Activated CD8-positive, alpha-beta memory T cell treated with anti-CD3 and anti-CD28 coated beads for 36 hours (primary cell): ENCODE measurements at regions not wholly inside any gene's neighbourhood (a gene's known extent, or its start where the extent isn't known, plus 50 kb on each side); places are given as distances from the start of the nearest gene placed in this dataset.
"Not testable (repeated sequence)": the region's sequence is repeated elsewhere in the genome, so short reads cannot be mapped to it uniquely, and the experiment has no call there.

Source experiments
- CTCF ChIA-PET: fragments of 350-600 bp; sonication (Branson Sonifier 250); formaldehyde crosslinking; loops from one replicate; lab custom pipeline; 2021; ENCODE audit warnings: antibody characterized with exemption; lab: Charles Lee
- POLR2A ChIA-PET: fragments of 350-600 bp; sonication (Branson Sonifier 250); formaldehyde crosslinking; loops from one replicate; lab custom pipeline; 2021; ENCODE audit warnings: antibody characterized with exemption; lab: Charles Lee

DNA sequence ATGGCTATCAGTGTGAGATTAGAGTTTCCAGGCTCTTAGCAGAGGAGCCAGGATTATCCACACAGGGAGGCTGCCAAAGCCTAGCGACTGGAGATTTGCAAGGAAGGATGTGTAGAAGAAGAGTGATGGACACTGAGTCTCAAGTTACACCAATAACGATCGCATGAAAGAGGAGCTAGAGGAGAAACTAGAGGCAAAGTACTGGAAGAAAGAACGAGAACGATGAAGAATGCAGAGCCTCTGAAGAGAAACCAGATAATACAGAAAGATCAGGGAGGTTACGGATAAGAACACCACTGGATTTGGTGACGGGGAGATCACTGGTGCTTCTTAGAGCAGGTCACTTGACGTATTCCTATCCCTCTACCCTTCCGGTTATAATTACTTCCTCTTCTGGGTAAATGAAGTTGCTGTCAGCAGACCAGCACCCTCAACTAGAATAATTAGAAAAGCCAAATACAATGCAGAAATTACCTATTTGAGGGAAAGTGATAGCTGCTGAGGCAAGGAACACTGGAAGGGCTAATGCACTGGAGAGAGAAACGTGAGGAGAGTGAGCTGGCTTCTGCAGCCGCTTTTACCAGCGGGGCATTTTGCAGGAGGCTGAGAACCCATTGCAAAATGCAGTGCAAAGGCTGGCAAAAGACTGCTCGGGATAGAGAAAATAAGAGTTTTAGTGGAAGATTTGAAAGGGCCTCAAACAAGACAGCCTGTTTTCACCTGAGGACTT lies 93.1 kb upstream of the HIF1A start:
- ChIA-PET CTCF (no interaction called here), POLR2A (interaction anchor here (0.5 to 0.6 kb wide), 2 partner anchors 58 to 63 kb away, joined by 3 to 5 read pairs; no protein-coding TSS in a partner anchor)

DNA sequence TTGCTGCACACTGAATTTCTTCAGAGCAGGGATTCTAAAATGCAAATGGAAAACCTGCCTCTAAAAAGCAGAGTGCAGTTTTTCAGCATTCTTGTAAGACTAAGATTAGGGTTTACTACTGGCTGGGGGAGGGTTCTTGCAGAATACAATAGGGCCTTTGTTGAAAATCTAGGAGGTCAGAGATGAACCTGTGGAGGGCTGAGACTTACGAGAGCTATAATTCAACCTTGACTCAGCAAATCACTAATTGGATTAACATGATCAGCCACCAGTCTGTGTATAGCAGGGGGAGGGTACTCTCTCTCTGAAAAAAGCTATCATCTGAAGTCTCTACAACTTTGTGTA lies 92.6 kb upstream of the HIF1A start:
- ChIA-PET POLR2A (no interaction called here), CTCF (no interaction called here)

DNA sequence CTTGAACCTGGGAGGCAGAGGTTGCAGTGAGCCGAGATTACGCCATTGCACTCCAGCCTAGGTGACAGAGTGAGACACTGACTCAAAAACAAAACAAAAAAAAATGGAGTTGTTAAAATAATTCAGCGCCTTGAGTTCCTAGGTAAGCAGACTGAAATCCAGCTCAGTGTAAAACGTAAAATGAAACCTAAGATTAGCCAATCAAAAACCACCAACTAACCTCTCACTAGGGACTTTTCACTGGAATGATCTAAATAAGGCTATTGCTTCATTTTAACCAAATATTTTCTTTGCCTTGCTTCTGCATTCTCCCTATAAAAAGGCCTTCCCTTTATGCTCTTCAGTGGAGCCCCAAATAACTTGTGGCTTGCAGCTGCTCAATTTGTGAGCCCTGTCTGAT lies 91.6 kb upstream of the HIF1A start:
- CTCF ChIA-PET = no interaction called here
- POLR2A ChIA-PET = no interaction called here

DNA sequence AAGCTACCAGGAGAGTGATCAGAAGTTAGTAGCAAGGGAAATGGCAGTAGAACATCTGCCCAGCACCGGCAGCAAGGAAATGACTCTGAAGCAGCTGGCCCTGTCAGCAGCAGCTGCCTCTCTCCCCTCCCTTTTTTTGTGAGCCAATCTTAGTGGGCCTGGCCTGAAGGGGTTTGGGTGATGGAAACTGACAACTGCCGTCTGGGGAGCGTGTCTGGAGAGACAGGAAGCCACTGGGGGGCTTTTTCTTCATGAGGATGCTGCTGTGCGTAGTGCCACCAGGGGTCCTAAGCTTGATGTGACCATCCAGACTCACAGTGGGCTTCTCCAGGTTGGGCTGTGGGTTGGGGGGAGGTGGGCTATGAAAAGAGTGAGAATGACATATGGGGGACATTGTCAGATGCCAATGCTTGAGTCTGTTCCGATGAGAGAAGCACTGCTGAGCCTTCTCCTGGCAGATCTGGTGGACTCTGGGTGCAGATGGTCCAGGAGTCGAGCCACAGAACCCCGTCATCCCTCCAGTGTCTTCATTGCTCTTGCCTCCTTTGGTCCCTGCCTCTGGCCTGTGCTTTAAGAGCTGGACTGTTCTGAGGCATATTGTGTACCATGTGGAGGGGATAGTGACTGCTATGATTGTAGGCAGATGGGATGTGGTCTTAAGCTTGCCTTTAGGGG lies 87.6 kb upstream of the HIF1A start:
- CTCF ChIA-PET = no interaction called here

DNA sequence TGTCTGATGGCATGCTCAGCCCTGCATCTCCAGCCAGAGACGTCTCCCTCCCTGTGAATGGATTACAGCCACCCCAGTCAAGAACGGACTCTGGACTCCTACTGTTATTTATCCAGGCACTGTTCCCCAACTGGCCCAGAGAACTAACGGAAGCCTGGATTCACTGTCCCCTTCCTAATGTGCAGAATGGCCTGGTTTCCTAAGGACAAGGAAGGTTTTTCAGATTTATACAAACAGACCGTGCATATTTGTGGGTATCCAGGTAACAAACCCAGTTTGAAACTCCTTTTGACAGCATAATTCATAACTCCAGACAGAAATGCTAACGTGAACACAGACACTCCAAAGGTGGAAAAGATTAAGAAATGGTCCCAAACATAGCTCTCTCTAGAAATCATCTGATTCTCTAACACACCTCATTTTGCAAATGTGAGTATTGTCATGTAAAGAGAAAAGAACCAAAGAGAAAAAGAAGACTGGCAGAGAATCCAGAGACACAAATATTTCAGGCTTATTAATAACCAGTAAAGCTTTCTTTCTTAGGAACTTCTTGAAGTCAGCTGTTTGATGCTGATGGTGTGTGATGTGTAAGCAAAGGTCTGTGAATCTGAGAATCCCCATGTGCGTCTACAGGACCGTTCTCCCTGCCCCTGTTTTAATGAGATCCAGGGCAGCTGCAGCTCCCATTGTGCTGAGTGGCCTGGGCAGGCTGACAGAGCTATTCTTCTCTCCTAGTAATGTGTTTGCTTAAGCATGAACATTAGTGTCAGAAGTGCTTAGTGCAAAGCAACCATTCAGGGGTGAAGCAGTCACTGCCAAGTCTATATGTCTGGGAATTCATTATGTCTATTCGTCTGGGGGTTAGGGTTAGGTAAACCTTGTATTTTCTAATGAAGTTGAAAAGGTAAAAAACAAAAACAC lies 86.8 kb upstream of the HIF1A start:
- POLR2A ChIA-PET = no interaction called here
- CTCF ChIA-PET = interaction anchor here (0.5 to 1.0 kb wide), 2 partner anchors 154 to 1051 kb away, joined by 3 to 4 read pairs; no protein-coding TSS in a partner anchor

More for the DNA sequence above, 87.6 kb upstream of the HIF1A start:
- POLR2A ChIA-PET = no interaction called here

DNA sequence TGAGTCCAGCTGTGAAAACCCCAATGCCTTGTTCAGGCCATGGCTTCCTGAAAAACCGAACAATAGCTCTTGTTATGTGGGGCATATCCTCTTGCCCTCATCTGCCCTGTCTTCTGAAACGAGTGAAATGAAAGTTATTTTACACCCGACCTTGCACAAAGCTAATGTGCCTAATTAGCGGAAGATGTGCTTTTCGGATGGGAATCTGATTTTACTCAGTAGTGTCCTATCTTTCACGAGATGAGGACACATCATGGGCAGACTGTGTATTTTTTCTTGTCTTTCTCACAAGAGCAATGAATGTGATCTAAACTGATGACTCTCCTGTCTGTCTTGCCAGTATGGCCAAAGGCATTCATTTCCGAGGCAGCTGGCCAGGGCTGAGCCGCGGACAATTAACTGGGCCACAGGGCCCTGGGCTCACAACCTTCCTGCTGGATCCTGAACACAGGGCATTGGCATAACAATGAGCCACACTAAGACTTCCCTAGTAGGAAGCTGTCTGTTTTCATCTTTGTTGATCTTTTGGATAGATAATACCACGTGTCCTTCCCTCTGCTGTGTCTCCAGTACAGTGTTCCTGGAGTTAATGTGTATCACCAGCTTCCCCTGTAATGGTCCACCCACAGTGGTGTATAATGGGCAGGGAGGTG lies 86.0 kb upstream of the HIF1A start:
- ChIA-PET CTCF (interaction anchor here (0.6 to 1.0 kb wide), 2 partner anchors 81 to 153 kb away, joined by 3 to 4 read pairs; no protein-coding TSS in a partner anchor), POLR2A (interaction anchor here (1.1 kb wide), 1 partner anchor 11 kb away, joined by 3 read pairs; no protein-coding TSS in a partner anchor)

DNA sequence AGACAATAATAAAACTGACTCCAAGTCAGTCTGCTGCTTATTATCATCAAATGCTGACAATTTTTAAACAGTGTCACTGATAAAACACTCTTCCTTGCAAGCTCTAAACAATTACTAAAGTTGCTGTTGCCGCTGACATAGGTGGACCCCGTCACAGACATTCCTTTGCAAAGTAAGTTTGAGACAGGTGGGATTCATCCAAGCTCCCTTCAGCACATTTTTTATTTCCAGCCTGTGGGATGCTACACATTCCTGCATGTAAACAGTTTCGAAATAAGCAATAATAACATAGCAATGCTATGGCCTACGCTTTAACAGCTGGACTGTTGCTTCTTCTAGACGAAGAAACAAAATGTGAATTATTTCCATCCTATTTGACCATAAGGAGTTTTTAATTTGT lies 85.4 kb upstream of the HIF1A start:
- ChIA-PET CTCF (interaction anchor here (0.6 kb wide), 1 partner anchor 81 kb away, joined by 4 read pairs; no protein-coding TSS in a partner anchor), POLR2A (interaction anchor here (1.1 kb wide), 1 partner anchor 11 kb away, joined by 3 read pairs; no protein-coding TSS in a partner anchor)

DNA sequence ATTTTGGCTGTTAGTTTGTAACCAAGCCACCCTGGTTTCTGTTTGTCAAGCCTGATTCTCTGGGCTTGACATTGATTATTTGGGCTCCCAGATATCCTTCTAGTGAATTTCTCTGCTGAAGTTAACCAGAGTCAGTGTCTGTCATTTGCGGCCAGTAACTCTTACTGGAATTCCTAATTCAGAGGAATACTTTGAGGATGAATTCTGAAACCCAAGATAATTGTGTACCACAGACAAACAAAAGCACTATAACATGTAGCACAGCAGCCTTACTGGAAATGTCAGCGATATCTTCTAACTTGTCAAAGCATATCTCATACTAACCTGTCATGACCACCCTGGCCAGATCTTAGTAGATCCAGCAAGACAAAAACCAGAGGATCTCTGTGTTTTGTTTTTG lies 84.4 kb upstream of the HIF1A start:
- ChIA-PET POLR2A (no interaction called here), CTCF (no interaction called here)

DNA sequence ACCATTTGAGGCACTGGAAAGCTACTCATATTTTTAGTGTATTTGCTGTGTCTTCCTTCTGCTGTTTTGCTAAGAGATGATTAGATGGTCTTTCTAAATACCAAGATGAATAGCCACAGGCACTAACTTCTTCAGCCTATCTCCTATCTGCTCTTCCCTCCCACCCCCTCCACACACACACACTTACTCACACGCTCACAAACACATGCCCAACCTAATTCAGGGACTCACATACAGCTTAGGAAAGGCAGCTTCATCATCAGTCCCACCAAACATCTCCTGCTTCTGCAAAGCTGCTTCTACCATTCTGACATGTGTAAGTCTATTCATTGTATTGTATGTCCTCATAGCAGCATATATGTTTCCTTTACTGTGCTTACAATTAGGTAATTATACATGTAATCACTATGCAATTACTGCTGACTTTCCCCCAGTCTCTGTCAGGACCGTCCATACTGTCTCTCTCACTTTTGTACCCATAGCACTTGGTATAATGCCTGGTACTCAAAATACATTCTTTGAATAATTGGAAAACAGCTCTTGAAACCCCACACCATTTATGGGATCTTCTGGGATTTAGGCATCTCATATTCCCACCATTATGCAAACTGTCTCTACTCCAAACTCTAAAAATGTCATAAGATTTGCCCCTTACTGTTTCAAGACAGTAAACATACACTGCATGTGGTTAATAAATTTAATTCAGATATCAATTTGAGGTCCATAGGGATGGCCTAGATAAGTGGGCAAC lies 83.3 kb upstream of the HIF1A start:
- POLR2A ChIA-PET = interaction anchor here (0.6 kb wide), 1 partner anchor 290 kb away, joined by 7 read pairs; no protein-coding TSS in a partner anchor
- CTCF ChIA-PET = no interaction called here

DNA sequence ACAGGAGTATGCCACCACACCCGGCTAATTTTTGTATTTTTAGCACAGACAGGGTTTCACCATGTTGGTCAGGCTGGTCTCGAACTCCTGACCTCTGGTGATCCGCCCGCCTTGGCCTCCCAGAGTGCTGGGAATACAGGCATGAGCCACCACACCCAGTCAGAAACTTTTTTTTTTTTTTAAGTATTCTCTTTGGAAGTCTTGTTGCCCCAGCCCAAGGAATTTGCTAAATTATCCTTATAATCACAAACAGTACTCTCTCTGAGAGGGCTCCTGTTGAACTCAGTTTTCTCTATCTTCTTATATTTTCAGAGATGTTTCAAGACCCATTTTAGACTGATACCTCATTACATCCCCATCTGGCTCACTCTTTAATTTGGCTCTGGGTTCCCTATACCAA lies 82.3 kb upstream of the HIF1A start:
- CTCF ChIA-PET, POLR2A ChIA-PET: not testable (repeated sequence)

DNA sequence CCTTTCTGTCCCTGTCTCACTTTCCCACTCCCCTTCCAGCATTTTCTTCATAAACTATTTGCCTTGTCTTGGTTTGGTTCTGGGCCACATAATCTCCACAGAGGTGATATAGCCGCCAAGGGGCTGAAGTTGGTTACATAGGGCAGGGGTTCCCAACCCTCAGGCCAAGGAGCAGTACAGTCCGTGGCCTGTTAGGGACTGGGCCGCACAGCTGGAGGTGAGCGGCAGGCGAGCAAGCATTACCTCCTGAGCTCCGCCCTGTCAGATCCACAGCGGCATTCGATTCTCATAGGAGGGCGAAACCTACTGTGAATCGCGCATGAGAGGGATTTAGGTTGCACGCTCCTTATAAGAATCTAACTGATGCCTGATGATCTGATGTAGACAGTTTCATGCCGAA lies 80.6 kb upstream of the HIF1A start:
- ChIA-PET CTCF (interaction anchor here (1.1 kb wide), 1 partner anchor 103 kb away, joined by 3 read pairs; no protein-coding TSS in a partner anchor), POLR2A (no interaction called here)

DNA sequence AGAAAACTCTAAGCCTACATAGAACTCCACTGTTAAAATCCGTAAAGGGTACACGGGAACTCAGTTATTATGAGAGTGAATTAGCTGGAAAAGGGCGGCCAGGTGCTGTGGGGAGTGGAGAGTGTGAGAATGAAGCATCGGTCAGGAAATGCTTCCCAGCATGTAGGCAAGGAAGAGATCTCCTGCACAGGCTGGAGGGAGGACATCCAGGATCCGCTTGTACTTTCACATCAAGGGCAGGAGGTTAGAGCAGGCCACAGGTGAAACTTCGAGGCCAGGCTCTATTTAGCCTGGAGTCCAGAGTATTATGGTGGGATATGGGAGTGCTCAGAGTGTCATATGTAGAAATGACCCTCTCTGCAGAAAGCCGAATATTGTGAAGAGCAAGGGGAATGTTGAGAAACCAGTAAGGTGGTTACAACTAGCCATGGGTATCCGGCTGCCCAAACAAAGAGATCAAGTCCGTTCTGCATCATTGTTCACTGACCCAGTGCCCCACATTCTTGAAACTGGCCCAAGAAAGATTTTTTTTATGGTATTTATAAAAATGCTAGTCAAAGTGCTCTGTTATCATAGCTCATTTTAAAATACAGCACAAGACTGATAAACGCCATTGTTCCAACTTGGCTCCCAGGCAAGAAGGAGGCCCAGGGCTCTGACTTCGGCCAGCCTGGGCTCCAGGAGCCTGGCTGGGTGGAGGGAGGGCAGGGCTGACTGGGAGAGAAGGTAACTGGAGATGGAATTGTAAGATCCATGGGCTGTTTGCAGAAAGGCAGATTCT lies 79.4 kb upstream of the HIF1A start:
- ChIA-PET CTCF (no interaction called here), POLR2A (no interaction called here)

DNA sequence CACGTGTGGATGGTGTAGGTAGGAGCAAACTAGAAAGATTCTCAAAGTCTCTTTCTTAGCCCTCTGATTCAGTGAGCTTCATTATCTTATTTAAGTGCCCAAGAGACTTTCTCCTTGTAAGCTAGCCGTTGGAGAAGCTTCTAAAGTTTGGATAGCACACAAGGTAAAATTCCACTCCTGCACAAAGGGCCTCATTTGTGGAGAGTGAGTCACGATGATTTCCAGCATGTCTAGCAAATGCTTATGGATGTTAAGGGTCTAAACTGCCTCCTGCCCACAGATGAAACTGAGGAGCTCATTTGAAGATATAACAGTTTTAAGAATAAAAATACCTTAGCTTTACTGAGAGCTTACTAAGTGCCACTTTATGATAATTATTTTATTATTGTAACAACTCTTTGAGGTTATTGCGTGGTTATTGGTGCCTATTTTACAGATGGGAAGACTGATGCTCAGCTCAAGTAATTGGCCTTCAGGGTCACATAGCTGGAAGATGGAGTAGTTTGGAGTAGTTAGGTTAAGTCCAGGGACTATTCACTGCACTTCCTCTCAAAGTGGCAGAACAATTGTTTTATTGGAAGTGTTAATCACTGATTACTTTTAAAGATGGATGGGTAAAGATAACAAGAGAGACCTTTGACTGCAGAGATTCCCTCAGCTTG lies 78.7 kb upstream of the HIF1A start:
- ChIA-PET CTCF (no interaction called here), POLR2A (no interaction called here)

DNA sequence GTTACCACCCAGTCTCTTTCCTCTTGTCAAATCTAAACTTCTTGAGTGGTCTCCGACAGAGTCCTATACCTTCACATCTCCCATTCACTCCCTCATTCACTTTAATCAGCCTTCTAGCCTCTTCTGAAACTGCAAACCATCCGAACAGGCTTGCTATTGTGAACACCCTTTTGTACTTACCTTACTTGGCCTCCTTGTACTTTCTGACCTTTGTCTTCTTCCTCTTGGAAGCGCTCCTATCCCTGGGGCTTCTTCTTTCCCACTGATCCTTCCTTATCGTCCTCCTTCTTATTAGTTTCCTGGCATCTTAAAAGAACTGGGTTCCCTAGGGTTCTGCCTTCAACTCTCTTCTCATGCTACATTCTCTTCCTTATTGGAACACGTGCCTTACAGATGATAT lies 76.9 kb upstream of the HIF1A start:
- POLR2A ChIA-PET = no interaction called here
- CTCF ChIA-PET = interaction anchor here (0.6 kb wide), 1 partner anchor 98 kb away, joined by 3 read pairs; no protein-coding TSS in a partner anchor

DNA sequence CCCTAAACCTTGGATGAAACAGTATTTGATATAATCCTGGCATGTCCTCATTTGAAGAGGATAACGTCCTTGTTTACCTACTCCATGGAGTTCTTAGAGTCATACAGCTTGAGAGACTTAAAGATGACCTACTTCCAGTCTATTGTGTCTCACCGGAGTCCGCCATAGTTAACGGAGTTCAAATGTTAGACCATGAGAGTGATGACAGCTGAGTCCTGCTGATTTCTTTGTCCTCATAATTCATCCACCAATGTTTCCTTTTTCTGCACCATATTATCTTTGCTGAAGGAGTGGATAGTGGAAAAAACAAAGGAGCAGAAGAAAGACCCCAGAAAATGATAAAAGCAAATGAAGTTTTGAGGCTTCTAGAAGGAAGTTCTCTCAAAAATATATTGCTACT lies 75.8 kb upstream of the HIF1A start:
- POLR2A ChIA-PET = no interaction called here
- CTCF ChIA-PET = interaction anchor here (0.8 kb wide), 1 partner anchor 36 kb away, joined by 3 read pairs; no protein-coding TSS in a partner anchor

DNA sequence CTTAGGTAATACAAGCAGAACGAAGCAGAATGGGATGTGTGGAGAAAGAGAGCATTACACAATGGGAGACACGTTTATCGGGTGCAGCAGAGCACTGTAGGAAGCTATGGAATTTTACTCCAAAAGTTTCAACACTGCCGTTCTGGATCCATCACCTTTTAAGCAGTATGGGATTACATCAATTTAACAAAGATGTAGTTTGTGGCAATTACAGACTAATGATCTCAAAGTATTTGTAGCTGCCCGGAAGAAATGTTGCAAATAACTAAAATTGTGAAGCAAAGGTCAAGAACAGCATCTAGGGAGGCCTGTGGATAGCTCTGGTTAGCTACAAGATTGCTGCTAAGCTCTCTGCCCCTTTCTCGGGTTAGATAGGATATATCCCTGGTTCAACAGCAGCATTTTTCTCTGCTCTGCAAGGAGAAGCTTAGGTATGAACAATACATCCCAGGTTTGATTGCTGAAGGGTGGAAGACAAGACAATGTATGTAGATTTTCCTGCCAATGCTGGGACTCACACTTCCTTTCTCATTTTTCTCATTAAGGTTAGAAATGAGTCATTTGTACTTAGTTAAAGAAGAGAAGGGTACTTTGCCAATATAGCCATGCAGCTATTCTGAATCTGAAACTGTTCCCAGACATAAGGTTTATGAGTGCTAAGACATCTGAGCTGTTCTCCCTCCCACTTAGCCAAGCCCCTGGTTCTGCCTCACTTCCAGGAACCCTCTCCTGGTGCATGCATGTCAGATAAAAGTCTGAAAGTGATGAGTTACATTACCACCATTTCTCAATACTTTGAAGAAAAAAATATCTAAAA lies 75.0 kb upstream of the HIF1A start:
- ChIA-PET POLR2A (interaction anchor here (0.9 to 1.6 kb wide), 2 partner anchors 11 to 42 kb away, joined by 3 to 7 read pairs; no protein-coding TSS in a partner anchor), CTCF (interaction anchor here (0.8 kb wide), 1 partner anchor 35 kb away, joined by 3 read pairs; no protein-coding TSS in a partner anchor)
